Small intestine (tissue), 7 donors: ENCODE measurements at regions not wholly inside any gene's neighbourhood (a gene's known extent, or its start where the extent isn't known, plus 50 kb on each side); places are given as distances from the start of the nearest gene placed in this dataset.

Experiments used
- DNase-seq, 2 donors: peaks; one replicate each; pipeline versions ENCODE4 v3.0.0 to v3.0.0-alpha.2; 2013
- FAIRE-seq: peaks from 2 replicates; lab custom pipeline; 2012; peaks lifted over from hg19 to GRCh38; lab: Jason Lieb, UNC
- H3K27ac ChIP-seq, 3 donors: one replicate each; pipeline ENCODE4 v1.5.1; 2013; ENCODE audit warnings: low read length in 2 of 3, mild to moderate bottlenecking in 2 of 3, control low read depth in 1 of 3, inconsistent platforms in 1 of 3, low read depth in 1 of 3, moderate library complexity in 1 of 3
- H3K27me3 ChIP-seq, 3 donors: one replicate each; pipeline ENCODE4 v1.6.1; 2013; ENCODE audit warnings: low read length in 3 of 3, inconsistent platforms in 1 of 3; ENCODE audit not compliant: control insufficient read depth in 3 of 3, insufficient read depth in 3 of 3
- H3K36me3 ChIP-seq, 3 donors: one replicate each; pipeline ENCODE4 v1.6.1; 2013; ENCODE audit warnings: low read length in 3 of 3, inconsistent platforms in 1 of 3, low read depth in 1 of 3, mild to moderate bottlenecking in 1 of 3, moderate library complexity in 1 of 3; ENCODE audit not compliant: control insufficient read depth in 3 of 3, insufficient read depth in 2 of 3
- H3K4me1 ChIP-seq, 3 donors: one replicate each; pipeline ENCODE4 v1.6.1; 2013; ENCODE audit warnings: low read length in 2 of 3, inconsistent platforms in 1 of 3, low read depth in 1 of 3, mild to moderate bottlenecking in 1 of 3, moderate library complexity in 1 of 3; ENCODE audit not compliant: control insufficient read depth in 3 of 3, insufficient read depth in 2 of 3
- H3K4me3 ChIP-seq, 3 donors: one replicate each; pipeline ENCODE4 v1.5.1; 2013; ENCODE audit warnings: low read length in 3 of 3, control low read depth in 1 of 3, inconsistent platforms in 1 of 3, low read depth in 1 of 3, mild to moderate bottlenecking in 1 of 3, moderate library complexity in 1 of 3
- H3K9me3 ChIP-seq, 2 donors: one replicate each; pipeline ENCODE4 v1.6.1; 2013; ENCODE audit warnings: low read depth in 1 of 2, low read length in 1 of 2; ENCODE audit not compliant: control insufficient read depth in 2 of 2, insufficient read depth in 1 of 2
- WGBS, 3 donors: extraction: QIAGEN DNeasy Blood & Tissue Kit; methylation state at CpG; one replicate each; pipeline ENCODE4 v1.1.7; 2013; 5-methylcytosine and 5-hydroxymethylcytosine counted together
- donor health status: healthy with polysubstance abuse.
- donor health status: control.
- donor health status: control.
- donor health status: Bipolar disorder and iron deficiency.
- donor health status: healthy.

DNA sequence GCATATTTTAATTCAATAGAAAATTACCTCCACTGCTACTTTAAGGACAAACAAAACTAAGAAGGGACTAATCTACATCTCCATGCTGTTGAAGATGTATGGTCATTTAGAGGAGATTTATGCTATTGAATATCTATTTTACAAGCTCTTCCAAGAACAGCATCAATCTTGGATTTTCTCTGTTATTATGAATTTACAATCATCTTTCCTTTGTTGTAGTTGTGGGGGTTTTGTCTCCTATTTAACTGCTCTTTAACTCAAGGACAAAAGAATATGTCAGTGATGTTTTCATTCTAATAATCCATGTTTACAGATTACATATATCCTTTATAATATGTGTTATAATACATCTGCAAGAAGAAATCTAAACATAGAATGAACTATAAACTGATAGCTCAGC lies 907.8 kb downstream of the ROBO2 start:
- FAIRE-seq, result no peak

GRCh38 chr3:77967621-77968020 lies 927.7 kb downstream of the ROBO2 start:
- no peaks in the 10 kb centered on the region for H3K4me1 ChIP-seq
- no peak overlapping the region for H3K27ac ChIP-seq
- WGBS, 3 donors, result 65 to 92% (median 81%) methylated on average over 1 of the region's 1 CpG
- no peaks in the 10 kb centered on the region for H3K27me3 ChIP-seq
- no peaks in the 10 kb centered on the region for H3K36me3 ChIP-seq
- no peak for DNase-seq
- H3K4me3 ChIP-seq, result no peak overlapping the region
- no peak for FAIRE-seq
- H3K9me3 ChIP-seq, result no peaks in the 10 kb centered on the region

More for the DNA sequence above, 907.8 kb downstream of the ROBO2 start:
- H3K4me1 ChIP-seq, result no peaks in the 10 kb centered on the region
- no peaks in the 10 kb centered on the region for H3K36me3 ChIP-seq
- no peak for DNase-seq
- no peak overlapping the region for H3K27ac ChIP-seq
- H3K9me3 ChIP-seq, result no peaks in the 10 kb centered on the region
- no peak overlapping the region for H3K4me3 ChIP-seq
- H3K27me3 ChIP-seq, result no peaks in the 10 kb centered on the region

GRCh38 chr3:77976079-77976478 lies 936.2 kb downstream of the ROBO2 start:
- DNase-seq (no peak), FAIRE-seq (no peak)
- no peaks in the 10 kb centered on the region for H3K27me3 ChIP-seq
- no peaks in the 10 kb centered on the region for H3K36me3 ChIP-seq
- no peak overlapping the region for H3K4me3 ChIP-seq
- no peaks in the 10 kb centered on the region for H3K9me3 ChIP-seq
- no peaks in the 10 kb centered on the region for H3K4me1 ChIP-seq
- H3K27ac ChIP-seq, result no peak overlapping the region

- FAIRE-seq (no peak), DNase-seq (no peak)
- Histone ChIP-seq H3K27ac (no peak overlapping the region), H3K27me3 (no peaks in the 10 kb centered on the region), H3K9me3 (peaks cover 2 to 8% of the 10 kb centered on the region in 2 donors), H3K4me3 (no peak overlapping the region), H3K4me1 (no peaks in the 10 kb centered on the region), H3K36me3 (no peaks in the 10 kb centered on the region)
- 86 to 92% (median 88%) methylated on average over 4 of the region's 4 CpGs for WGBS, 3 donors
Measured at GRCh38 chr3:78003090-78003489, 963.2 kb downstream of the ROBO2 start.

GRCh38 chr3:78004571-78004970 lies 964.7 kb downstream of the ROBO2 start:
- H3K36me3 ChIP-seq, result no peaks in the 10 kb centered on the region
- no peaks in the 10 kb centered on the region for H3K27me3 ChIP-seq
- no peak overlapping the region for H3K4me3 ChIP-seq
- DNase-seq (no peak), FAIRE-seq (no peak)
- no peaks in the 10 kb centered on the region for H3K4me1 ChIP-seq
- peaks cover 2 to 8% of the 10 kb centered on the region in 2 donors for H3K9me3 ChIP-seq
- no peak overlapping the region for H3K27ac ChIP-seq
- WGBS, 3 donors, result 30 to 55% (median 36%) methylated on average over 2 of the region's 2 CpGs

DNA sequence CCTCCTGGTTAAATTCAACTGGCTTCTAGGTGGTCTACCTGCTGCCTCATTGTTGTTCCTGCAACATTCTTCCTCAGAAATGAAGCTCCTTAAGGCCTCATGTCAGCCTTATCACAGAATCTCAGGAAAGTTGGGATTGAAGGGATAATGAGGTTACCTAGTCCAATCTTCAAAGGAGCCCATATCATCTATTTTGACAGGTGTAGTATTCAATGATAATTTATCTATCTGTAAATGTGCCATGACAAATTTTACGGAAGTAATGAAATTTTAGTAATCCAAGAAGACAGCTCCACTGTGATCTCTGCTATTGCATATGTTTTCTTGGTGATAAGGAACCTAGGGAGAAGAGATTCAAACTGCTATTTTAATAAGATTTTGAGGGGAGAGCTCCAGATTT lies 973.8 kb downstream of the ROBO2 start:
- 50 to 77% (median 61%) methylated on average over 1 of the region's 1 CpG for WGBS, 3 donors
- H3K36me3 ChIP-seq, result no peaks in the 10 kb centered on the region
- H3K9me3 ChIP-seq, result no peaks in the 10 kb centered on the region
- no peaks in the 10 kb centered on the region for H3K27me3 ChIP-seq
- H3K4me3 ChIP-seq, result no peak overlapping the region
- no peaks in the 10 kb centered on the region for H3K4me1 ChIP-seq
- DNase-seq (no peak), FAIRE-seq (no peak)
- H3K27ac ChIP-seq, result no peak overlapping the region

- no peak for FAIRE-seq
- no peaks in the 10 kb centered on the region for H3K9me3 ChIP-seq
Measured at GRCh38 chr3:78015856-78016255, 976.0 kb downstream of the ROBO2 start.

GRCh38 chr3:78021710-78022109 lies 981.8 kb downstream of the ROBO2 start:
- Histone ChIP-seq H3K9me3 (no peaks in the 10 kb centered on the region), H3K27me3 (no peaks in the 10 kb centered on the region), H3K36me3 (no peaks in the 10 kb centered on the region), H3K27ac (no peak overlapping the region), H3K4me1 (no peaks in the 10 kb centered on the region), H3K4me3 (no peak overlapping the region)
- 65 to 77% (median 68%) methylated on average over 3 of the region's 3 CpGs for WGBS, 3 donors
- FAIRE-seq (no peak), DNase-seq (no peak)

More at GRCh38 chr3:78015856-78016255, 976.0 kb downstream of the ROBO2 start:
- WGBS, 3 donors, result 61 to 77% (median 76%) methylated on average over 1 of the region's 1 CpG
- Histone ChIP-seq H3K27me3 (no peaks in the 10 kb centered on the region), H3K4me3 (no peak overlapping the region), H3K36me3 (no peaks in the 10 kb centered on the region), H3K27ac (no peak overlapping the region), H3K4me1 (no peaks in the 10 kb centered on the region)
- no peak for DNase-seq

DNA sequence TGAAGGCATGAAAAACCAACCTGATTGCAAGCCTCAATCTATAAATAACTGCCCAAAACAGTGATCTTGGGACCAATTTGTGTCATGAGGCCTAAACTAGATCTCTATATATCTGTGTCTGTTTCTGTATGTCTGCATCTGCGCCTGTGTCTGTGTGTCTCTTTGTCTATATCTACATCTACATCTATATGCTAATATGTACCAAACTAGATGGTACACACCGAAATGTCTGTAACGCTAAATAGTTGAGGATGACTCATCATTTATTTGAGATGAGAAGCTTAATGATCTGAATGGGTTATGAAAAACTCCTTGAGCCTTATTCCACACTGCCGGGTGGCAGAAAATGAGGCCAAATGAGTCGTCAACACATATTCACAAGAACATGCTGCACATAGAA lies 982.3 kb downstream of the ROBO2 start:
- no peak for DNase-seq
- Histone ChIP-seq H3K9me3 (no peaks in the 10 kb centered on the region), H3K27ac (no peak overlapping the region), H3K36me3 (no peaks in the 10 kb centered on the region), H3K4me3 (no peak overlapping the region), H3K27me3 (no peaks in the 10 kb centered on the region), H3K4me1 (no peaks in the 10 kb centered on the region)
- WGBS, 3 donors, result 78 to 89% (median 82%) methylated on average over 5 of the region's 5 CpGs
- no peak for FAIRE-seq
